H1 (cell line): ENCODE measurements at regions not wholly inside any gene's neighbourhood (a gene's known extent, or its start where the extent isn't known, plus 50 kb on each side); places are given as distances from the start of the nearest gene placed in this dataset.

Experiments used
- HDAC6 ChIP-seq: IDR thresholded peaks from one replicate; pipeline ENCODE4 v1.7.1; 2012; ENCODE audit warnings: low read depth, mild to moderate bottlenecking, inconsistent platforms, low read length, moderate library complexity
- TF ChIP-seq, protein P1 (sequence below), 3 experiments: IDR thresholded peaks; 1 replicate in 2 of 3; 2 replicates in 1 of 3; pipeline versions ENCODE4 v1.5.1 to v1.6.1; 2011; ENCODE audit warnings: low read length in 3 of 3, mild to moderate bottlenecking in 3 of 3, inconsistent platforms in 2 of 3, low read depth in 1 of 3, moderate library complexity in 1 of 3; ENCODE audit not compliant: insufficient read depth in 1 of 3; ENCODE audit errors: control extremely low read depth in 1 of 3

DNA sequence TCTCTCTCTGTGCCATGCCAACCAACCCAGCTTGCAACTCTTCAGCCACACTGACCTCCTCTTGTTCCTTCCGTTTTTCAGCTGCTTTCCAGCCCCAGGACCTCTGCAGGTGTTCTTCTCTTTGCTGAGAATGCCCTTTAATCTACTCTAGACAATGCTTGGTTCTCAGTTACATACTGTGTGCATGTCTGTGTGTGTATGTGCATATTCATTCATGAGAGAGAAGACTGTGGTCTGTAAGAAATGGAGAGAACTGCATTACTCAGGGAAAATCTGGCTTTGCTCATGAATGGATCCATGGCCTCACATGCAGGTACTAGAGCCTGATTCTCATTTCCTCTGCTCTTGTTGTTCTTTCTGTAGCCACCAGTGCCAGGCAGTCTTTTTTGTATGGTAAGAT lies 636.9 kb upstream of the TENM3 start (continued):
- TF ChIP-seq, protein P1, sequence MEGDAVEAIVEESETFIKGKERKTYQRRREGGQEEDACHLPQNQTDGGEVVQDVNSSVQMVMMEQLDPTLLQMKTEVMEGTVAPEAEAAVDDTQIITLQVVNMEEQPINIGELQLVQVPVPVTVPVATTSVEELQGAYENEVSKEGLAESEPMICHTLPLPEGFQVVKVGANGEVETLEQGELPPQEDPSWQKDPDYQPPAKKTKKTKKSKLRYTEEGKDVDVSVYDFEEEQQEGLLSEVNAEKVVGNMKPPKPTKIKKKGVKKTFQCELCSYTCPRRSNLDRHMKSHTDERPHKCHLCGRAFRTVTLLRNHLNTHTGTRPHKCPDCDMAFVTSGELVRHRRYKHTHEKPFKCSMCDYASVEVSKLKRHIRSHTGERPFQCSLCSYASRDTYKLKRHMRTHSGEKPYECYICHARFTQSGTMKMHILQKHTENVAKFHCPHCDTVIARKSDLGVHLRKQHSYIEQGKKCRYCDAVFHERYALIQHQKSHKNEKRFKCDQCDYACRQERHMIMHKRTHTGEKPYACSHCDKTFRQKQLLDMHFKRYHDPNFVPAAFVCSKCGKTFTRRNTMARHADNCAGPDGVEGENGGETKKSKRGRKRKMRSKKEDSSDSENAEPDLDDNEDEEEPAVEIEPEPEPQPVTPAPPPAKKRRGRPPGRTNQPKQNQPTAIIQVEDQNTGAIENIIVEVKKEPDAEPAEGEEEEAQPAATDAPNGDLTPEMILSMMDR (IDR thresholded peaks at IDR 0.05; ENCODE audit: control extremely low read depth in 1 of 3, insufficient read depth in 1 of 3, low read depth in 1 of 3, low read length in 3 of 3), result no peak
- no peak for TF ChIP-seq HDAC6
